ENCODE measurements at regions not wholly inside any gene's neighbourhood (a gene's known extent, or its start where the extent isn't known, plus 50 kb on each side); places are given as distances from the start of the nearest gene placed in this dataset.

DNA sequence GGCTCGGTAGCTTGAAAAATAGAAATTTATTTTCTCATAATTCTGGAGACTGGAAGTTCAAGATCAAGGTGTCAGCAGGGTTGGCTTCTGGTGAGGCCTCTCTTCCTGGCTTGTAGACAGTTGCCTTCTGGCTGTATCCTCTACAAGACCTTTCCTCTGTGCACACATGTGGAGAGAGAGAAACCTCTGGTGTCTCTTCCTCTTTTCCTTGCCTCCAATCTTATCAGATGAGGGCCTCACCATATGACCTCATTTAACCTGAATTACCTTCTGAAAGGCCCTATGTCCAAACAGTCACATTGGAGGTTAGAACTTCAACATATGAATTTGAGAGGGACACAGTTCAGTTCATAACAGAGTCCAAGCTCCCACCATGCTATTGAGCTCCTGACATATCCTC, 166.4 kb downstream of the TTC8 start:
- CTCF ChIA-PET = interaction anchor here (0.6 kb wide), 1 partner anchor 689 kb away, joined by 3 read pairs; no protein-coding TSS in a partner anchor
- no peaks in the 10 kb centered on the region for H3K27me3 Mint-ChIP-seq (ENCODE audit: unreplicated experiment)
- no peak overlapping the region for H3K4me3 Mint-ChIP-seq (ENCODE audit: low read depth, unreplicated experiment)
- H3K9me3 Mint-ChIP-seq (ENCODE audit: low read depth, unreplicated experiment) = peaks cover 3% of the 10 kb centered on the region
- no peaks in the 10 kb centered on the region for H3K4me1 Mint-ChIP-seq (ENCODE audit: low read depth, unreplicated experiment)
- intact Hi-C loops (cut with micrococcal nuclease; ENCODE audit: unreplicated experiment) = no loop called here
- no TSS peak for BruUV-seq (replicated peaks)
- H3K27ac Mint-ChIP-seq (ENCODE audit: unreplicated experiment) = no peak overlapping the region
- no peak for DNase-seq
- no peaks in the 10 kb centered on the region for H3K36me3 Mint-ChIP-seq (ENCODE audit: insufficient read depth, unreplicated experiment)
- TF ChIP-seq, protein P1, sequence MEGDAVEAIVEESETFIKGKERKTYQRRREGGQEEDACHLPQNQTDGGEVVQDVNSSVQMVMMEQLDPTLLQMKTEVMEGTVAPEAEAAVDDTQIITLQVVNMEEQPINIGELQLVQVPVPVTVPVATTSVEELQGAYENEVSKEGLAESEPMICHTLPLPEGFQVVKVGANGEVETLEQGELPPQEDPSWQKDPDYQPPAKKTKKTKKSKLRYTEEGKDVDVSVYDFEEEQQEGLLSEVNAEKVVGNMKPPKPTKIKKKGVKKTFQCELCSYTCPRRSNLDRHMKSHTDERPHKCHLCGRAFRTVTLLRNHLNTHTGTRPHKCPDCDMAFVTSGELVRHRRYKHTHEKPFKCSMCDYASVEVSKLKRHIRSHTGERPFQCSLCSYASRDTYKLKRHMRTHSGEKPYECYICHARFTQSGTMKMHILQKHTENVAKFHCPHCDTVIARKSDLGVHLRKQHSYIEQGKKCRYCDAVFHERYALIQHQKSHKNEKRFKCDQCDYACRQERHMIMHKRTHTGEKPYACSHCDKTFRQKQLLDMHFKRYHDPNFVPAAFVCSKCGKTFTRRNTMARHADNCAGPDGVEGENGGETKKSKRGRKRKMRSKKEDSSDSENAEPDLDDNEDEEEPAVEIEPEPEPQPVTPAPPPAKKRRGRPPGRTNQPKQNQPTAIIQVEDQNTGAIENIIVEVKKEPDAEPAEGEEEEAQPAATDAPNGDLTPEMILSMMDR (IDR thresholded peaks at IDR 0.05; ENCODE audit: unreplicated experiment) = no peak

- intact Hi-C loops (cut with micrococcal nuclease; ENCODE audit: unreplicated experiment) = no loop called here
Observed at GRCh38 chr14:88992011-88992410, 167.6 kb downstream of the TTC8 start.

DNA sequence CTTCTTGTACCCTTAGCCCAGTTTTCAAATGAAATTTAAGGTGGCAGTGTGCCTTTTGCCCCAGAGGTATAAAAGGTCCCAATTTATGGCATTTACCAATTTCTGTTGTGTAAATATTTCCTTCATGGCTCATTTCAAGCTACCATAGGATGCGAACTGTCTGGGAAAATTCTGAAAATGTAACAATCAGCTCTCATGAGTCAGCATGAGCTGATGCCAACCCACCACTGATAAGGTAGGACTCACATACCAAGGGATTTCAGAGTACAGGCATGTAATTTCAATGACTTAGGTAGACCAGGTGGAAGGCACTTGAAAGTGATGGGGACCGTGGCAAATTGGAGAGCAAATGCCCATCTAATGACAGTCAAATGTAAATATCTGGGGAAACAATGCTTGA, 169.5 kb downstream of the TTC8 start:
- H3K36me3 Mint-ChIP-seq (ENCODE audit: insufficient read depth, unreplicated experiment) = no peaks in the 10 kb centered on the region
- TF ChIP-seq, protein P1 (IDR thresholded peaks at IDR 0.05; ENCODE audit: unreplicated experiment) = no peak
- no peak overlapping the region for H3K4me3 Mint-ChIP-seq (ENCODE audit: low read depth, unreplicated experiment)
- H3K27ac Mint-ChIP-seq (ENCODE audit: unreplicated experiment) = no peak overlapping the region
- CTCF ChIA-PET = no interaction called here
- no peaks in the 10 kb centered on the region for H3K9me3 Mint-ChIP-seq (ENCODE audit: low read depth, unreplicated experiment)
- intact Hi-C loops (cut with micrococcal nuclease; ENCODE audit: unreplicated experiment) = no loop called here
- no TSS peak for BruUV-seq (replicated peaks)
- no peak for DNase-seq
- no peaks in the 10 kb centered on the region for H3K4me1 Mint-ChIP-seq (ENCODE audit: low read depth, unreplicated experiment)
- no peaks in the 10 kb centered on the region for H3K27me3 Mint-ChIP-seq (ENCODE audit: unreplicated experiment)

More at GRCh38 chr14:88992011-88992410, 167.6 kb downstream of the TTC8 start:
- CTCF ChIA-PET = no interaction called here
- H3K4me3 Mint-ChIP-seq (ENCODE audit: low read depth, unreplicated experiment) = no peak overlapping the region
- no peak for DNase-seq
- H3K27ac Mint-ChIP-seq (ENCODE audit: unreplicated experiment) = no peak overlapping the region
- TF ChIP-seq, protein P1 (IDR thresholded peaks at IDR 0.05; ENCODE audit: unreplicated experiment) = no peak
- no TSS peak for BruUV-seq (replicated peaks)
- H3K27me3 Mint-ChIP-seq (ENCODE audit: unreplicated experiment) = no peaks in the 10 kb centered on the region
- peaks cover 3% of the 10 kb centered on the region for H3K9me3 Mint-ChIP-seq (ENCODE audit: low read depth, unreplicated experiment)
- no peaks in the 10 kb centered on the region for H3K36me3 Mint-ChIP-seq (ENCODE audit: insufficient read depth, unreplicated experiment)
- no peaks in the 10 kb centered on the region for H3K4me1 Mint-ChIP-seq (ENCODE audit: low read depth, unreplicated experiment)

- no peak for DNase-seq
- Mint-ChIP-seq H3K9me3 (ENCODE audit: low read depth, unreplicated experiment) (no peaks in the 10 kb centered on the region), H3K36me3 (ENCODE audit: insufficient read depth, unreplicated experiment) (no peaks in the 10 kb centered on the region), H3K4me1 (ENCODE audit: low read depth, unreplicated experiment) (peaks cover 2% of the 10 kb centered on the region), H3K27ac (ENCODE audit: unreplicated experiment) (no peak overlapping the region), H3K4me3 (ENCODE audit: low read depth, unreplicated experiment) (no peak overlapping the region), H3K27me3 (ENCODE audit: unreplicated experiment) (no peaks in the 10 kb centered on the region)
- intact Hi-C loops (cut with micrococcal nuclease; ENCODE audit: unreplicated experiment) = no loop called here
- BruUV-seq (replicated peaks) = no TSS peak
- CTCF ChIA-PET = no interaction called here
- TF ChIP-seq, protein P1 (IDR thresholded peaks at IDR 0.05; ENCODE audit: unreplicated experiment) = no peak
Observed at GRCh38 chr14:88995437-88996198, 171.2 kb downstream of the TTC8 start.
